Coronary artery (tissue), 2 donors: ENCODE measurements at regions not wholly inside any gene's neighbourhood (a gene's known extent, or its start where the extent isn't known, plus 50 kb on each side); places are given as distances from the start of the nearest gene placed in this dataset.

ENCODE experiments used
- DNase-seq: peaks from one replicate; pipeline ENCODE4 v3.0.0-alpha.2; 2017; ENCODE audit warnings: low spot score
- H3K27ac ChIP-seq, 2 donors: fragments of 200-600 bp; sonication (generic); one replicate each; pipeline ENCODE4 v1.5.1; 2016 to 2019
- H3K4me3 ChIP-seq: fragments of 200-600 bp; sonication (generic); 2 replicates; pipeline ENCODE4 v1.5.1; 2016; ENCODE audit warnings: mild to moderate bottlenecking, moderate library complexity
- CTCF ChIP-seq: fragments of 200-600 bp; sonication (generic); IDR thresholded peaks from one replicate; pipeline ENCODE4 v1.5.1; 2019; ENCODE audit warnings: antibody characterized with exemption

- no peak for TF ChIP-seq CTCF
Observed at GRCh38 chr3:81952141-81952540, 190.7 kb upstream of the GBE1 start.

GRCh38 chr3:81951636-81952035 lies 190.2 kb upstream of the GBE1 start:
- DNase-seq: no peak
- H3K27ac ChIP-seq: no peak overlapping the region
- no peak for TF ChIP-seq CTCF

More at GRCh38 chr3:81952141-81952540, 190.7 kb upstream of the GBE1 start:
- no peak for DNase-seq
- no peak overlapping the region for H3K4me3 ChIP-seq
- H3K27ac ChIP-seq: no peak overlapping the region

DNA sequence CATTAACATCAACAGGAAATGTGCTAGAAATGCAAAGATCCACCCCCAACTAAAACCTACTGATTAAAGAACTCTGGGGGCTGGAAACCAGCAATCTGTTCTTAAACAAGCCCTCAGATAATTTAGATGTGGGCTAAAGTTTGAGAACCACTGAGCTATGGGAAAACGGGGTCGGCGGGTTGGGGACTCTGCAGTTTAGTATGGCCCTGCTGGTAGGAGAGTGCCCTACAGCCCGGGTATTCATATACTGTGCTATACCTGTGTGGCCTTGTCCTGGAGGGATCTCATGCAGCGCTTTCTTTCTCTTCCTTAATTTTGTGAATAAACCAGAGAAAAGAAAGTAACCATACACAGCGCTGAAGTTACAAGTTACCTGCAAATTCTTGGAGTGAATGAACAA lies 189.7 kb upstream of the GBE1 start:
- no peak for TF ChIP-seq CTCF
- no peak overlapping the region for H3K4me3 ChIP-seq
- H3K27ac ChIP-seq: no peak overlapping the region
- DNase-seq: no peak

More at GRCh38 chr3:81951636-81952035, 190.2 kb upstream of the GBE1 start:
- no peak overlapping the region for H3K4me3 ChIP-seq

DNA sequence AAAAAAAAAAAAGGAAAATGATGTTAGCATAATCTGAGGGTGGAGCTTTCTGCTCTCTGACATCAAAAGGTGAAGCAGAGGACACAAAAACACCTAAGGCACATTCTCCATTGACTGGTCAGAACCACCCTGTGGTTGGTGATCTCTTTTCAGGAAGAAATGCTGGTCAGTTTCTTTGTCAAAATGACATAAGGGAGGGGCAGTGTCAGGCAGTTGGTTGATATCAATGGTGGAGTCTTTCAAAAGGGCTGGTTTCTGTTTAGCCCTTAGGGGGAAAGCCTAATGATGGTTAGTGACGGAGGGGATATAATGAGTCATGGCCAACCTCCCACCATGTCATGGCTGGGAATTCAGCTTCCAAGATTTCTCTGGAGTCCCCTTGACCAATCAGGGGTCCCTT lies 185.9 kb upstream of the GBE1 start:
- no peak for DNase-seq
- Histone ChIP-seq H3K4me3 (no peak overlapping the region), H3K27ac (no peak overlapping the region)
- TF ChIP-seq CTCF: no peak

GRCh38 chr3:81938681-81939080 lies 177.2 kb upstream of the GBE1 start:
- no peak for TF ChIP-seq CTCF
- Histone ChIP-seq H3K4me3 (no peak overlapping the region), H3K27ac (no peak overlapping the region)
- DNase-seq: no peak

DNA sequence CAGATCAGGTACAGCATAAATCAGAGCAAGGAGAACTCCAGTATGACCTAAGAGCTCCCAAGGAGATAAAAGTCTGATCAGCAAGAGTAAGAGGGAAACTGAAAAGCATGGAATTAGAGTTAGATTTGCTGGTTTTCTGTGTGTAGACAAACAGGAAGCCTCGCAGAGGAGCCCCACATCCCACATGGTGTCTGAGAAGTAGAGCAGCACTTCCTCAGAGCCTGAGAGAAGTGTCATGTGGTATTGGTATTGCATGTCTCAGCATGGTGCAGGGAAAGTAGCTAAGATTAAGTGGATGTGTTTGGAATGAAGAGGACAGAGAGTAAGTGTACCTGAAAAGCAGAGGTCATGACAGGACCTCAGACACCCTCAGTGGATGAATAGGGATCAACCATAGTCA lies 175.4 kb upstream of the GBE1 start:
- no peak for DNase-seq
- no peak overlapping the region for H3K27ac ChIP-seq
- no peak overlapping the region for H3K4me3 ChIP-seq
- TF ChIP-seq CTCF: no peak

GRCh38 chr3:81932681-81933080 lies 171.2 kb upstream of the GBE1 start:
- no peak for DNase-seq
- Histone ChIP-seq H3K27ac (no peak overlapping the region), H3K4me3 (no peak overlapping the region)
- TF ChIP-seq CTCF: no peak
